NT2/D1 (cell line): ENCODE measurements at regions not wholly inside any gene's neighbourhood (a gene's known extent, or its start where the extent isn't known, plus 50 kb on each side); places are given as distances from the start of the nearest gene placed in this dataset.

ENCODE experiments used
- SUZ12 ChIP-seq: IDR thresholded peaks from 2 replicates; pipeline ENCODE4 v1.6.1; 2011; ENCODE audit not compliant: insufficient read length, insufficient read depth; ENCODE audit errors: extremely low read depth
- YY1 ChIP-seq: IDR thresholded peaks from 2 replicates; pipeline ENCODE4 v1.6.1; 2011; ENCODE audit not compliant: insufficient read length, insufficient read depth

GRCh38 chr20:7113577-7114466 lies 346.3 kb downstream of the BMP2 start:
- TF ChIP-seq YY1 (no peak), SUZ12 (no peak)
